IMR-90 (cell line): ENCODE measurements at regions not wholly inside any gene's neighbourhood (a gene's known extent, or its start where the extent isn't known, plus 50 kb on each side); places are given as distances from the start of the nearest gene placed in this dataset.

Experiments used
- ATAC-seq: fragments of 200-7000 bp; cut with Tn5 transposase; 2 replicates; pipeline ENCODE4 v1.9.1; 2020; ENCODE audit warnings: low read depth, mild to moderate bottlenecking, moderate library complexity
- BruUV-seq: library from RNA; stranded (reverse); fragments of 400-500 nt; replicated peaks from 2 replicates; lab custom pipeline; 2021; lab: Mats Ljungman, UMichigan
- CTCF ChIA-PET: fragments of 300-600 bp; formaldehyde crosslinking; extraction: SDS; loops from one replicate; lab custom pipeline; 2021; ENCODE audit warnings: antibody characterized with exemption; lab: Yijun Ruan, JAX
- POLR2A ChIA-PET: fragments of 300-600 bp; sonication (Branson Sonifier 250); formaldehyde crosslinking; loops from one replicate; lab custom pipeline; 2022; ENCODE audit warnings: antibody characterized with exemption; ENCODE audit not compliant: unreplicated experiment; lab: Charles Lee
- DNase-seq: peaks from one replicate; pipeline ENCODE4 v3.0.0; 2013
- H2AFZ ChIP-seq: replicated peaks from 2 replicates; pipeline ENCODE3; 2013; ENCODE audit warnings: low read length, mild to moderate bottlenecking; ENCODE audit not compliant: poor library complexity
- H2AK5ac ChIP-seq: 2 replicates; pipeline ENCODE4 v1.6.1; 2013; ENCODE audit warnings: low read depth, low read length, inconsistent platforms
- H2AK9ac ChIP-seq: replicated peaks from 2 replicates; pipeline ENCODE3; 2013; ENCODE audit warnings: mild to moderate bottlenecking, low read depth, low read length, moderate library complexity; ENCODE audit not compliant: poor library complexity
- H2BK120ac ChIP-seq: 2 replicates; pipeline ENCODE4 v1.6.1; 2013; ENCODE audit warnings: low read depth, low read length, inconsistent platforms
- H2BK15ac ChIP-seq: 3 replicates; pipeline ENCODE4 v1.6.1; 2013; ENCODE audit warnings: low read depth, low read length, inconsistent platforms
- H2BK20ac ChIP-seq: 2 replicates; pipeline ENCODE4 v1.6.1; 2013; ENCODE audit warnings: low read depth, mild to moderate bottlenecking, inconsistent platforms, low read length, moderate library complexity
- H2BK5ac ChIP-seq: 2 replicates; pipeline ENCODE4 v1.6.1; 2013; ENCODE audit warnings: mild to moderate bottlenecking, low read depth, low read length, inconsistent platforms; ENCODE audit not compliant: poor library complexity, severe bottlenecking
- H3K14ac ChIP-seq: replicated peaks from 2 replicates; pipeline ENCODE4 v1.6.1; 2013; ENCODE audit warnings: low read depth, low read length, inconsistent platforms
- H3K18ac ChIP-seq: 2 replicates; pipeline ENCODE4 v1.6.1; 2013; ENCODE audit warnings: low read depth, low read length, control low read depth
- H3K23ac ChIP-seq: 2 replicates; pipeline ENCODE4 v1.6.1; 2013; ENCODE audit warnings: low read depth, low read length, inconsistent platforms
- H3K27ac ChIP-seq: 2 replicates; pipeline ENCODE4 v1.5.1; 2013; ENCODE audit warnings: mild to moderate bottlenecking, control low read depth, low read length; ENCODE audit not compliant: insufficient read depth
- H3K27me3 ChIP-seq: 2 replicates; pipeline ENCODE4 v1.6.1; 2013; ENCODE audit warnings: low read length; ENCODE audit not compliant: control insufficient read depth, insufficient read depth
- H3K36me3 ChIP-seq: 2 replicates; pipeline ENCODE4 v1.6.1; 2013; ENCODE audit warnings: low read length, mixed read lengths; ENCODE audit not compliant: control insufficient read depth, insufficient read depth
- H3K4ac ChIP-seq: 2 replicates; pipeline ENCODE4 v1.6.1; 2013; ENCODE audit warnings: low read depth, low read length, inconsistent platforms
- H3K4me1 ChIP-seq: 2 replicates; pipeline ENCODE4 v1.6.1; 2013; ENCODE audit warnings: low read length, mixed read lengths; ENCODE audit not compliant: control insufficient read depth, insufficient read depth
- H3K4me2 ChIP-seq: 2 replicates; pipeline ENCODE4 v1.6.1; 2013; ENCODE audit warnings: low read depth, mild to moderate bottlenecking, control low read depth, low read length, moderate library complexity
- H3K4me3 ChIP-seq: 2 replicates; pipeline ENCODE4 v1.5.1; 2013; ENCODE audit warnings: low read depth, mild to moderate bottlenecking, control low read depth, low read length, moderate library complexity; ENCODE audit not compliant: insufficient read depth
- H3K56ac ChIP-seq: 2 replicates; pipeline ENCODE4 v1.6.1; 2013; ENCODE audit warnings: low read length, inconsistent platforms; ENCODE audit not compliant: insufficient read depth; ENCODE audit errors: extremely low read depth
- H3K79me1 ChIP-seq, 2 experiments: 2 replicates each; pipeline ENCODE4 v1.6.1; 2013; ENCODE audit warnings: low read length in 2 of 2, inconsistent platforms in 1 of 2, low read depth in 1 of 2
- H3K9ac ChIP-seq: 2 replicates; pipeline ENCODE4 v1.6.1; 2013; ENCODE audit warnings: low read depth, low read length, control low read depth
- H3K9me1 ChIP-seq: 2 replicates; pipeline ENCODE4 v1.6.1; 2013; ENCODE audit warnings: low read length, inconsistent platforms; ENCODE audit not compliant: insufficient read depth
- H3K9me3 ChIP-seq: 2 replicates; pipeline ENCODE4 v1.6.1; 2013; ENCODE audit warnings: low read length; ENCODE audit not compliant: control insufficient read depth, insufficient read depth
- H4K20me1 ChIP-seq: 2 replicates; pipeline ENCODE4 v1.6.1; 2013; ENCODE audit warnings: low read length, inconsistent platforms; ENCODE audit not compliant: insufficient read depth
- H4K5ac ChIP-seq: 2 replicates; pipeline ENCODE4 v1.6.1; 2013; ENCODE audit warnings: mild to moderate bottlenecking, low read depth, low read length, control low read depth
- H4K8ac ChIP-seq, 2 experiments: 2 replicates each; pipeline ENCODE4 v1.6.1; 2013; ENCODE audit warnings: low read depth in 2 of 2, low read length in 2 of 2, control low read depth in 1 of 2, inconsistent platforms in 1 of 2
- H4K91ac ChIP-seq: 2 replicates; pipeline ENCODE4 v1.6.1; 2013; ENCODE audit warnings: low read depth, low read length, inconsistent platforms; ENCODE audit not compliant: insufficient read depth
- BHLHE40 ChIP-seq: fragments of 150-350 bp; IDR thresholded peaks from 2 replicates; pipeline ENCODE4 v1.6.1; 2016; ENCODE audit warnings: mild to moderate bottlenecking, low read depth, low read length
- NFE2L2 ChIP-seq: fragments of 150-350 bp; IDR thresholded peaks from 2 replicates; pipeline ENCODE4 v1.6.1; 2016; ENCODE audit warnings: low read depth, mild to moderate bottlenecking, low read length
- WGBS, 2 experiments: methylation state at CpG; one replicate each; pipeline versions ENCODE4 v1.1.5 to v1.1.7; 2013; ENCODE audit warnings: missing lambda C conversion rate in 2 of 2; ENCODE audit not compliant: insufficient read length in 1 of 2; ENCODE audit errors: extremely low coverage in 2 of 2; 5-methylcytosine and 5-hydroxymethylcytosine counted together
- dilution Hi-C: fragments of 300-500 bp; cut with HindIII; formaldehyde crosslinking; loops from one replicate; pipeline ENCODE4 v1.14.3; 2018; ENCODE audit warnings: low sequenced_read_pairs; ENCODE audit not compliant: unreplicated experiment
- in situ Hi-C: fragments of 300-500 bp; cut with MboI; formaldehyde crosslinking; loops from 3 replicates; pipeline ENCODE4 v1.14.3; 2019; ENCODE audit warnings: low sequenced_read_pairs, inconsistent platforms, mixed read lengths
- intact Hi-C: fragments of 100-400 bp; cut with micrococcal nuclease; formaldehyde crosslinking; loops from 2 replicates; pipeline ENCODE4 v1.10.0; 2022

DNA sequence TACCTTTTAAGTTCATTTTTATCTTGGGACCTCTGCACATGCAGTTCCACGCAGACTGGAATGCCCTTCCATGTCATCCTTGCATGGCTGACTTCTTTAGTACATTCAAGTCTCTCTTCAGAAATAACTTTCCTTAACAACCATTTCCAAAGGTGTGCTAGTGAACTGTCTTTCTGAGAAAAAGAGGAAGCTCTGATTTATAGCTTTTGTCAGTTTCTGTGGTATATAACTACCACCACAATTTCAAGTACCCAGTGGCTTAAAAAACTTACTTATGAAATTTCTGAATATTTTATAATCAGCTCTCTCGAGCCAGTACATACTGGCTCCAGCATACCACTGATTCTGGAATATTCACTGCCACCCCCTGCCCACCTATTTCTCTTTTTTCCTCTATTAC is 1613.8 kb downstream of the MAT2B start:
- 0 out of 2 replicates have a peak, but pooled peaks cover 2% of the 10 kb centered on the region for H3K9me3 ChIP-seq
- no peak overlapping the region for H3K27ac ChIP-seq
- in situ Hi-C loops (no loop called here), intact Hi-C loops (no loop called here), dilution Hi-C loops (no loop called here)
- H2BK5ac ChIP-seq, result no peak overlapping the region
- no peak overlapping the region for H2BK20ac ChIP-seq
- BruUV-seq, result no TSS peak
- POLR2A ChIA-PET, result no interaction called here
- no peak overlapping the region for H4K8ac ChIP-seq
- no peak overlapping the region for H4K5ac ChIP-seq
- no peak for TF ChIP-seq NFE2L2
- no peak for TF ChIP-seq BHLHE40
- no peaks in the 10 kb centered on the region for H3K9me1 ChIP-seq
- no peak overlapping the region for H3K14ac ChIP-seq
- no peak overlapping the region for H3K9ac ChIP-seq
- H3K27me3 ChIP-seq, result no peaks in the 10 kb centered on the region
- H4K91ac ChIP-seq, result no peak overlapping the region
- H3K23ac ChIP-seq, result no peak overlapping the region
- no peak overlapping the region for H3K4me3 ChIP-seq
- no peak overlapping the region for H3K4me2 ChIP-seq
- H2BK120ac ChIP-seq, result no peak overlapping the region
- H3K18ac ChIP-seq, result no peak overlapping the region
- no peak overlapping the region for H3K4ac ChIP-seq
- H3K36me3 ChIP-seq, result no peaks in the 10 kb centered on the region
- no peak overlapping the region for H2AK5ac ChIP-seq
- ATAC-seq, result no peak
- H2AK9ac ChIP-seq, result no peak overlapping the region
- H4K20me1 ChIP-seq, result no peaks in the 10 kb centered on the region
- H2BK15ac ChIP-seq, result no peak overlapping the region
- WGBS, 2 experiments, result no CpG with 5 or more reads among the region's 2 CpGs
- H2AFZ ChIP-seq, result no peak overlapping the region
- H3K4me1 ChIP-seq, result no peaks in the 10 kb centered on the region
- CTCF ChIA-PET, result no interaction called here
- H3K56ac ChIP-seq, result no peak overlapping the region
- no peak for DNase-seq
- no peaks in the 10 kb centered on the region for H3K79me1 ChIP-seq
